Kidney (tissue), 13 donors: ENCODE measurements at regions not wholly inside any gene's neighbourhood (a gene's known extent, or its start where the extent isn't known, plus 50 kb on each side); places are given as distances from the start of the nearest gene placed in this dataset.

Experiments used
- DNase-seq, 5 donors: peaks; one replicate each; pipeline ENCODE4 v3.0.0-alpha.2; 2013 to 2020
- FAIRE-seq: peaks from 2 replicates; lab custom pipeline; 2012; peaks lifted over from hg19 to GRCh38; lab: Jason Lieb, UNC
- H3K27ac ChIP-seq, 2 donors: one replicate each; pipeline ENCODE4 v1.7.0; 2013; ENCODE audit warnings: low read depth in 2 of 2, low read length in 2 of 2, inconsistent platforms in 1 of 2
- H3K27me3 ChIP-seq: one replicate; pipeline ENCODE4 v1.7.1; 2013; ENCODE audit warnings: low read length, inconsistent platforms; ENCODE audit not compliant: control insufficient read depth, insufficient read depth
- H3K36me3 ChIP-seq, 3 donors: one replicate each; pipeline versions ENCODE4 v1.7.0 to v1.7.1; 2013; ENCODE audit warnings: low read length in 3 of 3, control low read depth in 1 of 3, inconsistent platforms in 1 of 3; ENCODE audit not compliant: insufficient read depth in 3 of 3, control insufficient read depth in 2 of 3
- H3K4me1 ChIP-seq, 3 donors: one replicate each; pipeline versions ENCODE4 v1.7.0 to v1.7.1; 2013; ENCODE audit warnings: low read length in 3 of 3, inconsistent platforms in 1 of 3, low read depth in 1 of 3; ENCODE audit not compliant: control insufficient read depth in 2 of 3, insufficient read depth in 2 of 3
- H3K4me3 ChIP-seq, 3 donors: one replicate each; pipeline versions ENCODE4 v1.7.0 to v1.8.1; 2013; ENCODE audit warnings: low read length in 3 of 3, control low read depth in 1 of 3, inconsistent platforms in 1 of 3
- H3K9ac ChIP-seq, 3 donors: one replicate each; pipeline versions ENCODE4 v1.7.0 to v1.7.1; 2013; ENCODE audit warnings: low read length in 3 of 3, control low read depth in 1 of 3, inconsistent platforms in 1 of 3
- H3K9me3 ChIP-seq, 3 donors: one replicate each; pipeline versions ENCODE4 v1.7.0 to v1.7.1; 2013; ENCODE audit warnings: low read length in 3 of 3, control low read depth in 1 of 3, inconsistent platforms in 1 of 3; ENCODE audit not compliant: control insufficient read depth in 2 of 3, insufficient read depth in 1 of 3
- CTCF ChIP-seq: IDR thresholded peaks from 3 replicates; pipeline ENCODE4 v1.5.1; 2012; ENCODE audit warnings: mild to moderate bottlenecking, moderate library complexity, borderline replicate concordance; ENCODE audit not compliant: insufficient read depth; ENCODE audit errors: extremely low read depth
- intact Hi-C: fragments of 100-400 bp; cut with DNase I; formaldehyde crosslinking; loops from one replicate; pipeline ENCODE4 v1.11.1; 2022
- donor health status: control.
- donor health status: control.
- donor health status: control.
- donor health status: control.
- donor health status: control.
- donor health status: DM: yes; HTN: yes; CAD: no.
- donor health status: Normal renal cell carcinoma (clear cell type).

DNA sequence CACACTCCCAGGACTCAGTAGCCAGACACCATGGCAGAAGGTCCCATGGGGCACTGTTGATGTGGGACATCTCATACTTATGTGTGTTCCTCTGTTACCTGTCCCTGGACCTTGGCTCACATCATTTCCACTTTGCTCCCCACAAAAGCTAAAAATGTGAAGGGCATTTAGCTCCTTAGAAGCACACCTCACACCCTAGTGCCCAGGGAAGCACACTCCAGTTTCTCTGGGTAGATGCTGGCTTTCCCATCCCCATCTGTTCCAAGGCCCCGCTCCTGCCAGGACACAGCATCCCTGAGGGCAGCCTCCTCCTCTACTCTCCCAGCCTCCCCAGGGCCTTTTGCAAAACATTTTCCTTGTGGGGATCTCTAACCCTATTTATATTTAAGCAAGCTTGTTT lies 572.4 kb upstream of the MGMT start:
- no peak for FAIRE-seq
- H3K4me3 ChIP-seq = no peak overlapping the region
- intact Hi-C loops = no loop called here
- no peaks in the 10 kb centered on the region for H3K9me3 ChIP-seq
- H3K27me3 ChIP-seq = no peaks in the 10 kb centered on the region
- TF ChIP-seq CTCF = no peak
- H3K27ac ChIP-seq = no peak overlapping the region
- H3K9ac ChIP-seq = no peak overlapping the region
- DNase-seq = no peak
- no peaks in the 10 kb centered on the region for H3K4me1 ChIP-seq
- no peaks in the 10 kb centered on the region for H3K36me3 ChIP-seq

DNA sequence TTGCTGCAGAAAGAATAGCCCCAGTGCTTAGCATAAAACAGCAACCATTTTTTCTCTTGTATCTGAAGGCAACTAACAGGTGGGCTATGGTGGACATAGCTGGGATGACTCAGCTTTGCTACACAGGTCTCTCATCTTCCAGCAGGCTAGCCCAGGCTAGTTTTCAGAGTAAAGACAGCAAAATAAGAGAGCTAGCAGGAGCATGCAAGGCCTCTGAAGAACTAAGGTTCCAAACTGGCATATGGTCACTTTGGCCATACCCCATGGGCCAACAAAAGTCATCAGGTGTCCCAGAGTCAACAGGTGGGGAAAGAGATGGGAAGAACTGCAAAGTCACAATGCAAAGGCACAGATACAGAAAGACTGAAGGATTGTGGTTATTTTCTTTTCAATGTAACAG lies 571.6 kb upstream of the MGMT start:
- no peak overlapping the region for H3K4me3 ChIP-seq
- H3K9ac ChIP-seq = no peak overlapping the region
- intact Hi-C loops = no loop called here
- H3K9me3 ChIP-seq = no peaks in the 10 kb centered on the region
- TF ChIP-seq CTCF = no peak
- H3K27me3 ChIP-seq = no peaks in the 10 kb centered on the region
- no peaks in the 10 kb centered on the region for H3K4me1 ChIP-seq
- no peak for DNase-seq
- no peak overlapping the region for H3K27ac ChIP-seq
- H3K36me3 ChIP-seq = no peaks in the 10 kb centered on the region
- FAIRE-seq = no peak

DNA sequence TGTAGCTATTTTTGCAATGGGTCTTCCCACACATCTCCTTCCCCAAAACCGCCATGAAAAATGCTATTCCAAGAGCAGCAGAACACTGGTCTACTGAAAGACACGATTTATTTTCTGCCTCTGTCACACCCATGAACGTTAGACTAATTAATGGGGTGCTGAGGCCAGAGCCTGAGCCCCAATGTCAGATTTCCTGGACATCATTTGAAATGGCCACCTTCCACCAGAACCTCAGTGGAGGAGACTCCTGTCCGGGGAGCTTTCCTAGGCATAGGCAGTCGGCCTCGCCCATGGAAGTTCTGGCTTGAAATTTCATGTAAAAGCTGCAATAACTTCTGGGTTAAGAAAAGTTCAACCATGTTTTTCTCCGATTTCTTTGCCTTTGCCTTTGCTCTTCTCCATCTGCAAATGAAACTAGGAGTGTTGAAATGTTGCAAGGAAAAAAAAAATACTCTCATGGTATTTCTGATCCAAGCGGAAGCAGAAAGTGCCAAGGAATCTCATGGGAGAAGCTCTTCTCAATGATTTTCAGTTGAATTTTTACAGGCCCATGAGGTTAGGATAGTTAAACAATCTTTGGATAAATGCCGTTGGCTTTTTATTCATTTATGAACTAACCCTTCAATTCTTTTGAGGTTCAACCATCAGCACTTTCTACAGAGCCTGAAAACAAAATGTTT lies 570.8 kb upstream of the MGMT start:
- Histone ChIP-seq H3K4me1 (no peaks in the 10 kb centered on the region), H3K9me3 (no peaks in the 10 kb centered on the region), H3K4me3 (no peak overlapping the region), H3K36me3 (no peaks in the 10 kb centered on the region), H3K27ac (no peak overlapping the region), H3K9ac (no peak overlapping the region), H3K27me3 (no peaks in the 10 kb centered on the region)
- FAIRE-seq (no peak), DNase-seq (no peak)
- intact Hi-C loops = no loop called here
- no peak for TF ChIP-seq CTCF

DNA sequence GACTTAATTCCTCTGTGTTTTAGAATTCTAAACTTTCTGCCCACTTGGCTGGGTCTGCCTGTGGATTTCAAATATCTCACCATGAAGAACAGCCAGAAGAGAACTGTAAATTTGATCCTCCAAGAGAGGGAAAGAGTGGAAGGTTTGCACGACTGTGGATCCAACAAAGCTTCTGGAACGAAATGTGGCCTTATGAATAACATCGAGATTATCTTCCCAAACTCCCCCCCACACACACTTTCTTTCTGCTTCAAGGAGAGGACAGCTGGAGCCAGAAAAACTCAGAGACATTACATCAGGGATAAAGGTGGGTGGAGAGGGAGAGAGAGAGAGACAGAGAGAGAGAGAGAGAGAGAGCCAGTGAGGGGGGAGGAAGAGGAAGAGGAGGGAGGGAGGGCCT lies 570.1 kb upstream of the MGMT start:
- Histone ChIP-seq H3K4me1 (no peaks in the 10 kb centered on the region), H3K4me3 (no peak overlapping the region), H3K9me3 (no peaks in the 10 kb centered on the region), H3K9ac (no peak overlapping the region), H3K36me3 (no peaks in the 10 kb centered on the region), H3K27ac (no peak overlapping the region), H3K27me3 (no peaks in the 10 kb centered on the region)
- FAIRE-seq = no peak
- DNase-seq = peak in 1 of 5 donors; percentile 34
- no peak for TF ChIP-seq CTCF
- intact Hi-C loops = no loop called here
